SK-N-SH (cell line): ENCODE measurements at regions not wholly inside any gene's neighbourhood (a gene's known extent, or its start where the extent isn't known, plus 50 kb on each side); places are given as distances from the start of the nearest gene placed in this dataset.
A peak's percentile ranks its signal among the peaks of the same experiment; 100 is the strongest.

Source experiments
- CTCF ChIA-PET: fragments of 300-600, 350-600 bp; formaldehyde crosslinking; extraction: SDS; loops from one replicate; lab custom pipeline; 2021; lab: Yijun Ruan, JAX
- POLR2A ChIA-PET: fragments of 350-600 bp; sonication (Branson Sonifier 250); formaldehyde crosslinking; extraction: SDS; loops from one replicate; lab custom pipeline; 2020; ENCODE audit warnings: antibody characterized with exemption, inconsistent platforms; lab: Yijun Ruan, JAX
- DNase-seq: peaks from one replicate; pipeline ENCODE4 v3.0.0; 2012
- H2AFZ ChIP-seq: fragments of 200-600 bp; sonication (generic); 2 replicates; pipeline ENCODE4 v1.8.1; 2016; ENCODE audit warnings: antibody characterized with exemption, mild to moderate bottlenecking, low read depth
- H3F3A ChIP-seq: fragments of 200-600 bp; sonication (generic); replicated peaks from 2 replicates; pipeline ENCODE3; 2016; ENCODE audit warnings: antibody characterized with exemption, mild to moderate bottlenecking; ENCODE audit not compliant: insufficient read depth
- H3K27ac ChIP-seq, 2 experiments: fragments of 200-500 bp in 1 of 2; fragments of 200-600 bp in 1 of 2; sonication (Bioruptor generic) in 1 of 2; sonication (generic), shearing (Covaris generic) in 1 of 2; 2 replicates each; pipeline versions ENCODE4 v1.5.1 to v1.6.1; 2014 to 2016; ENCODE audit warnings: low read depth in 2 of 2, inconsistent platforms in 1 of 2, low read length in 1 of 2, mild to moderate bottlenecking in 1 of 2, mixed read lengths in 1 of 2
- H3K27me3 ChIP-seq: fragments of 200-600 bp; sonication (generic), shearing (Covaris generic); 2 replicates; pipeline ENCODE4 v1.6.1; 2016; ENCODE audit warnings: mixed run types; ENCODE audit not compliant: insufficient read depth
- H3K36me3 ChIP-seq, 2 experiments: fragments of 200-500 bp in 1 of 2; fragments of 200-600 bp in 1 of 2; sonication (Bioruptor generic) in 1 of 2; sonication (generic) in 1 of 2; replicated peaks in 1 of 2; 2 replicates each; pipeline versions ENCODE3 to v1.5.1; 2014 to 2016; ENCODE audit warnings: low read length in 1 of 2, mild to moderate bottlenecking in 1 of 2; ENCODE audit not compliant: insufficient read depth in 2 of 2, control insufficient read depth in 1 of 2
- H3K4me1 ChIP-seq, 2 experiments: fragments of 200-500 bp in 1 of 2; fragments of 200-600 bp in 1 of 2; sonication (Bioruptor generic) in 1 of 2; sonication (generic), shearing (Covaris generic) in 1 of 2; 2 replicates each; pipeline versions ENCODE4 v1.5.1 to v1.6.1; 2014 to 2016; ENCODE audit warnings: low read depth in 1 of 2, low read length in 1 of 2, mixed run types in 1 of 2; ENCODE audit not compliant: insufficient read depth in 2 of 2, control insufficient read depth in 1 of 2
- H3K4me2 ChIP-seq: fragments of 200-600 bp; sonication (generic), shearing (Covaris generic); 2 replicates; pipeline ENCODE4 v1.6.1; 2017; ENCODE audit warnings: mixed run types
- H3K4me3 ChIP-seq, 2 experiments: fragments of 200-500 bp in 1 of 2; fragments of 200-600 bp in 1 of 2; sonication (Bioruptor generic) in 1 of 2; sonication (generic), shearing (Covaris generic) in 1 of 2; 2 replicates each; pipeline versions ENCODE4 v1.5.1 to v1.8.1; 2014 to 2016; ENCODE audit warnings: low read depth in 2 of 2, inconsistent platforms in 1 of 2, low read length in 1 of 2, mild to moderate bottlenecking in 1 of 2, mixed read lengths in 1 of 2, moderate library complexity in 1 of 2
- H3K79me2 ChIP-seq: fragments of 200-600 bp; sonication (generic); 2 replicates; pipeline ENCODE4 v1.8.1; 2017; ENCODE audit warnings: mild to moderate bottlenecking; ENCODE audit not compliant: insufficient read depth
- H3K9ac ChIP-seq: fragments of 200-600 bp; sonication (generic); 2 replicates; pipeline ENCODE4 v1.6.1; 2017; ENCODE audit warnings: mixed run types
- H3K9me2 ChIP-seq: fragments of 200-600 bp; sonication (generic); 2 replicates; pipeline ENCODE4 v1.6.1; 2017; ENCODE audit warnings: mixed run types
- H3K9me3 ChIP-seq: fragments of 200-600 bp; sonication (generic); 2 replicates; pipeline ENCODE4 v1.6.1; 2017; ENCODE audit warnings: mixed run types, mild to moderate bottlenecking, moderate library complexity
- H4K20me1 ChIP-seq: fragments of 200-600 bp; sonication (generic); 2 replicates; pipeline ENCODE4 v1.6.1; 2017; ENCODE audit warnings: mild to moderate bottlenecking, mixed run types; ENCODE audit not compliant: insufficient read depth
- CHD2 ChIP-seq: fragments of 150-350 bp; IDR thresholded peaks from 2 replicates; pipeline ENCODE4 v1.6.1; 2018; ENCODE audit warnings: low read length; ENCODE audit not compliant: partially characterized antibody
- ELF1 ChIP-seq: IDR thresholded peaks from 2 replicates; pipeline ENCODE4 v1.4.0; 2012
- EZH2phosphoT487 ChIP-seq: fragments of 200-600 bp; sonication (generic); IDR thresholded peaks from 2 replicates; pipeline ENCODE4 v1.6.1; 2017; ENCODE audit warnings: low read depth, mixed run types, mild to moderate bottlenecking, antibody characterized with exemption, moderate library complexity, borderline replicate concordance
- FOSL2 ChIP-seq: IDR thresholded peaks from 2 replicates; pipeline ENCODE4 v1.4.0; 2012; ENCODE audit warnings: low read depth, mild to moderate bottlenecking, moderate library complexity, borderline replicate concordance
- FOXJ3 ChIP-seq: sonication (generic); formaldehyde crosslinking; IDR thresholded peaks from 2 replicates; pipeline ENCODE4 v1.5.1; 2020; ENCODE audit warnings: mild to moderate bottlenecking, missing genetic modification reagents
- FOXM1 ChIP-seq: IDR thresholded peaks from 2 replicates; pipeline ENCODE4 v1.4.0; 2012; ENCODE audit warnings: low read depth, mild to moderate bottlenecking
- GABPA ChIP-seq: IDR thresholded peaks from 2 replicates; pipeline ENCODE4 v1.4.0; 2012; ENCODE audit warnings: low read depth, mild to moderate bottlenecking
- GATA2 ChIP-seq: sonication (generic); formaldehyde crosslinking; IDR thresholded peaks from 2 replicates; pipeline ENCODE4 v1.5.0; 2020; ENCODE audit warnings: mild to moderate bottlenecking, missing genetic modification reagents
- IRF3 ChIP-seq: fragments of 150-350 bp; IDR thresholded peaks from 2 replicates; pipeline ENCODE4 v1.6.1; 2016; ENCODE audit warnings: mild to moderate bottlenecking, low read depth, low read length
- MAX ChIP-seq: IDR thresholded peaks from 2 replicates; pipeline ENCODE4 v1.4.0; 2012; ENCODE audit warnings: low read depth
- NRF1 ChIP-seq: IDR thresholded peaks from 2 replicates; pipeline ENCODE4 v1.6.1; 2012; ENCODE audit warnings: low read depth, mild to moderate bottlenecking, low read length
- PBX3 ChIP-seq: IDR thresholded peaks from 2 replicates; pipeline ENCODE4; 2012
- POLR2AphosphoS5 ChIP-seq: IDR thresholded peaks from 2 replicates; pipeline ENCODE4 v1.6.1; 2012; ENCODE audit warnings: low read depth, low read length
- RFX5 ChIP-seq: IDR thresholded peaks from 2 replicates; pipeline ENCODE4 v1.6.1; 2012; ENCODE audit warnings: mild to moderate bottlenecking, improper control_type of control experiment, low read length
- RXRA ChIP-seq: IDR thresholded peaks from 2 replicates; pipeline ENCODE4 v1.4.0; 2012; ENCODE audit warnings: low read depth, mild to moderate bottlenecking, borderline replicate concordance
- SIN3A ChIP-seq: IDR thresholded peaks from 2 replicates; pipeline ENCODE4 v1.6.1; 2012; ENCODE audit warnings: low read depth, mild to moderate bottlenecking, low read length, moderate library complexity, borderline replicate concordance
- TAF1 ChIP-seq: IDR thresholded peaks from 2 replicates; pipeline ENCODE4 v1.6.1; 2012; ENCODE audit warnings: low read depth, mild to moderate bottlenecking, low read length, moderate library complexity, borderline replicate concordance
- TEAD4 ChIP-seq: IDR thresholded peaks from 2 replicates; pipeline ENCODE4 v1.4.0; 2012; ENCODE audit warnings: mild to moderate bottlenecking, borderline replicate concordance; ENCODE audit not compliant: insufficient read depth
- ZBTB33 ChIP-seq: IDR thresholded peaks from 2 replicates; pipeline ENCODE4 v1.4.0; 2012; ENCODE audit warnings: low read depth, borderline replicate concordance
- WGBS: methylation state at CpG from one replicate; pipeline ENCODE4 v1.1.6; 2017; ENCODE audit warnings: low lambda C conversion rate; 5-methylcytosine and 5-hydroxymethylcytosine counted together

- TF ChIP-seq ZBTB33 (no peak), GABPA (no peak), EZH2phosphoT487 (no peak), CHD2 (no peak), POLR2AphosphoS5 (no peak)
These were observed 611.2 kb upstream of the PIK3C3 start (continued) for GRCh38 chr18:41343808-41344207.

GRCh38 chr18:41338341-41338740 lies 616.7 kb upstream of the PIK3C3 start:
- Histone ChIP-seq H3K36me3 (no peaks in the 10 kb centered on the region), H3K4me1 (peaks cover 0 to 2% of the 10 kb centered on the region in 2 experiments; a peak in 1 of 4 replicates), H3K27me3 (no peaks in the 10 kb centered on the region), H3K27ac (no peak overlapping the region), H3K4me3 (no peak overlapping the region), H3K79me2 (no peaks in the 10 kb centered on the region), H3K9me2 (no peaks in the 10 kb centered on the region), H4K20me1 (no peaks in the 10 kb centered on the region), H3K4me2 (no peak overlapping the region), H2AFZ (no peak overlapping the region), H3K9ac (no peak overlapping the region), H3K9me3 (no peaks in the 10 kb centered on the region), H3F3A (no peaks in the 10 kb centered on the region)
- ChIA-PET CTCF (interaction anchor here (1.5 kb wide), 1 partner anchor 17 kb away, joined by 3 read pairs; no protein-coding TSS in a partner anchor), POLR2A (no interaction called here)
- 7% methylated on average over 1 of the region's 1 CpG for WGBS
- no peak for TF ChIP-seq EZH2phosphoT487
- TF ChIP-seq GATA2 (CRISPR knock-in tag) = peak; percentile 82
- TF ChIP-seq FOXJ3 (CRISPR knock-in tag) = no peak
- no peak for TF ChIP-seq POLR2AphosphoS5
- no peak for TF ChIP-seq TAF1
- TF ChIP-seq TEAD4 = no peak
- TF ChIP-seq FOXM1 = no peak
- TF ChIP-seq PBX3 = no peak
- no peak for TF ChIP-seq MAX
- peak; percentile 10 for DNase-seq

GRCh38 chr18:41331661-41332060 lies 623.4 kb upstream of the PIK3C3 start:
- Histone ChIP-seq H3K27me3 (no peaks in the 10 kb centered on the region), H3K4me2 (no peak overlapping the region), H4K20me1 (no peaks in the 10 kb centered on the region), H3K9me2 (no peaks in the 10 kb centered on the region), H3F3A (no peaks in the 10 kb centered on the region), H2AFZ (no peak overlapping the region), H3K9me3 (no peaks in the 10 kb centered on the region), H3K4me1 (no peaks in the 10 kb centered on the region), H3K36me3 (no peaks in the 10 kb centered on the region), H3K4me3 (no peak overlapping the region), H3K27ac (no peak overlapping the region), H3K79me2 (no peaks in the 10 kb centered on the region), H3K9ac (no peak overlapping the region)
- ChIA-PET CTCF (interaction anchor here (1.1 kb wide), 1 partner anchor 36 kb away, joined by 3 read pairs; no protein-coding TSS in a partner anchor), POLR2A (no interaction called here)
- no peak for DNase-seq
- no peak for TF ChIP-seq ELF1
- no peak for TF ChIP-seq RFX5
- TF ChIP-seq RXRA = no peak
- no peak for TF ChIP-seq EZH2phosphoT487
- no peak for TF ChIP-seq GABPA
- TF ChIP-seq SIN3A = no peak
- no peak for TF ChIP-seq IRF3
- no peak for TF ChIP-seq POLR2AphosphoS5
- TF ChIP-seq FOSL2 = no peak
- TF ChIP-seq NRF1 = no peak
- 58% methylated on average over 1 of the region's 1 CpG for WGBS
